GM18502 (cell line): ENCODE measurements at regions not wholly inside any gene's neighbourhood (a gene's known extent, or its start where the extent isn't known, plus 50 kb on each side); places are given as distances from the start of the nearest gene placed in this dataset.
"Not testable (repeated sequence)": the region's sequence is repeated elsewhere in the genome, so short reads cannot be mapped to it uniquely, and the experiment has no call there.

ENCODE experiments used
- ATAC-seq: cut with Tn5 transposase; IDR thresholded peaks from one replicate; pipeline ENCODE4 v1.9.1; 2021; ENCODE audit warnings: mild to moderate bottlenecking; ENCODE audit not compliant: unreplicated experiment, poor library complexity

DNA sequence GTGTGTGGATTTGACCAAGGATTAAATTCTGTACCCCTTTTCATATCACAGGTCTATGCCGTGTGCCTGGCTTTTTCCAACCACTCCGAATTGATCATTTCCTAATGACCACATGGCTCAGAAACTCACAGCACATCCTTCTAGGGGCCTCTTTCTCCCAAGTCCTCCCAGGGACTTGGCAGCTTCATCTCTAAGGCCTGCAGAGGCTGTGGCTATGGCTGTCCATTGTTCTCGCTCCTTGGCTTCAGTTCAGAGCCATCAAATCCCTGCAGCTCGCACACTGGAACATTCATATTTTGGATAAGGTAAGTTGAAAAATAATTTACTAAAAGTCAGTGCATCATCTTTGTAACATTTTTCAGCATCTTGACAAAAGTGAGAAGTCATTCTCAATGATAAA is 497.2 kb upstream of the CDH4 start:
- ATAC-seq, result no peak

DNA sequence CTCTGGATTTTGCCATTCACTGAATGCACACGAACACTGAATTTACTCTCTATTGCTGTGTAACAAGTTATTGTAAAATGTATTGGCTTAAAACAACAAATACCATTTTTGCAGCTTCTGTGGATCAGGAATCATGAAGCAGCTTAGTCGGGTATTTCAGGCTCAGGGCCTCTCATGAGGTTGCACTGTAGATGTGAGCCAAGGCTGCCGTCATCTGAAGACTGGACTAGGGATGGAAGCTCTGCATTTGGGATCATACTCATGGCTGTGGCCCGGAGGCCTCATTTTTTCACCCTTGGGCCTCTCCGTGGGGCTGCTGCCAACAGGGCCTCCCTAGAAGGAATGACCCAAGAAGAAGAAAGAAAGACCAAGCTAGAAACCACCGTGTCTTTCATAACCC is 492.4 kb upstream of the CDH4 start:
- no peak for ATAC-seq

DNA sequence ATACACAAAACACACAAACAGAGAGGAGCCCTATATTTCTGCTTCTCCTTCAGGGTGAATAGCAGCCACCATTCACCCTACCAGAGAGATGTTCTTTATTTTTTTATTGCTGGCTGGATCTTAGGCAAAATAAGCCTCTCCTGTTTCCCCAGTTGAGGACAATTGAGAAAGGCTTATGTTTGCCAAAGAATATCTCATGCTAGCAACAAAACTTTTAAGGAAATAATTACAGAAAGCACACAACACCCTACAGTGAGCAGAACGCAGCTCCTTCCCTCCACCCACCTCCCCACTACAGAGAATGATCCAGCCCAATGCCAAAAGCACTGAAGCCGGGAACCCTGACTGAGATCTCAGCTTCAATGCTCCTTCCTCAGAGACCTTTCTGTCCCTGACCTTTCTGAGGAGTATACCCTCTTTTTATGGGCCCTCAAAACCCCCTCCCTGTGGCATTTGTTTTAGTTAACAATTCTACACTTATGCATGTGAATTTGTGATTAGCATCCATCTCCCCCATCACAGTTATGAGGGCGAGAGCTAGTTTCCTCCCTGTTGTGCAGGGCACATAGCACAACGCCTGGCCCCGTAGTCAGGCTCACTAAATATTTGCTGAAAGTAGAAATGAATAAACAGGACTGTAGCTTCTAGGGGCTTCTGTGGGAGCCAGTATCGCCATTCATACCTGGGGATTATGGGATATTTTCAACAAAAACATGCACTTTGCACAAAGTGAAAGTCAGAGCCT is 491.6 kb upstream of the CDH4 start:
- no peak for ATAC-seq

DNA sequence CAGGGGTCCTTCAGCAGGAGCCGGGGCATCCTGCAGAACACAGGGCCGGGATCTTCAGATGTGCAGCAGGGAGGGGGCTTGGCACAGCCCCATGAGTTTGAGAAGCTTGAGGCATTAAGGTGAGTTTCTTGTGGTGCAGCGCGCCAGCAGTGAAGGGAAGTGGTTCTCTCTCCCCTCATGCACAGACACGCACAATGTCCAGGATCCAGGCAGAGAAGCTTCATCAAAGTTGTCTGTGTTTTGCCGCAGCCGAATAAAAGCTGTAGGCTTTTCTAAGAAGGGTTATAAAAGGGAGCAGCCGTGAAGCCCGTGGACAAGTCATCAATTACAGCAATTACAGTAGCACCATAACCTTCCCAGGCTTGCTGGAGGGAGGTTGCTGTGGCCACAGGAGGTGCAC is 491.0 kb upstream of the CDH4 start:
- ATAC-seq, result no peak

DNA sequence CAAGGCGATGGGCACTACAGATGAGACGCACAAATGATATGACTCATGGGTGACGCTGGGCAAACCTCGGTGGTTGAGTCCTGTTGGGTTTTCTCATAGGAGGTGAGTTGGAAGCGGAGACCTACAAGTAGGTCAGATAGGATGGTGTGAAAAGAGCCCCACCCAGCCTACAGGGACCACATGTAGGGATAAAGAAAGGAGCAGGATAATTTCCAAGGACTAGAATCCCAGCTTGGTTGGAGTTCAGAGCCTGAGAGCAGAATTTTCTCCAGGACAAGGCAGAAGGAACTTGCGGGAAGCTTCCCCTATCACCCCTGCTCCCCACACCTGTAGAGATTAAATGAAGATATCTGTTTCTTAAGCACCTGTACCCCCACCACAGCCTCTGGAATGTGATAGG is 489.7 kb upstream of the CDH4 start:
- ATAC-seq, result no peak

DNA sequence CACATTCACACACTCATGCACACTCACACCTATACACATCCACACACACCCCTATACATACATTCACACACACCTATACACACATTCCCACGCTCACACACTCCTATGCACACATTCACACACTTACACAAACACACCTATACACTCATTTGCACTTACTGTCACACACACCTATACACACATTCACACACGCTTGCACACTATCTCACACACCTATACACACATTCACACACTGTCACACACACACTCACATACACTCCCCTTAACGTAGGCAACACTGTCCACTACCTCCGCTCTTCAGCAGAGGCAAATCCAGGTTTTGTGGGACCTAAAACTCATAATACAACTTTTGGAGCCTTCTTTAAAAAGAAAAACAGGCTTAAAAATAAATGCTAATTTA is 487.7 kb upstream of the CDH4 start:
- ATAC-seq, result no peak

DNA sequence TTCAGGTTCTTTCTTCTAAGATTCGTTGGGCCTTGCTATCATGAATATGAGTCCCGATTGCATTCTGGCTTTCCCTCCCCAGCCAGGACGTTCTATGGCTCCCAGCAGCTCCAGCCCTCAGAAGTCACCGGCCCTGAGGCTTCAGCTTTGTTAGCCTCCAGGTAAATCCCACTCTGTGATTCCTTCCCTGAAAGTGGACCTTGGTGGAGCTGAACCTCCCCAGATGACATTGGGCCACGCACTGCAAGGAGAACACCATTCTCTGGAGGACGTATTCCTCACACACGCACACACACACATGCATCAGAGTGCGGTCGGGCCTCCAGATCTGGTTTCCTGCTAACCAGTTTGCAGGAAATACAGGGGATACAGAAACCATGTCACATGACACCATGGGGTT is 487.3 kb upstream of the CDH4 start:
- ATAC-seq, result no peak

DNA sequence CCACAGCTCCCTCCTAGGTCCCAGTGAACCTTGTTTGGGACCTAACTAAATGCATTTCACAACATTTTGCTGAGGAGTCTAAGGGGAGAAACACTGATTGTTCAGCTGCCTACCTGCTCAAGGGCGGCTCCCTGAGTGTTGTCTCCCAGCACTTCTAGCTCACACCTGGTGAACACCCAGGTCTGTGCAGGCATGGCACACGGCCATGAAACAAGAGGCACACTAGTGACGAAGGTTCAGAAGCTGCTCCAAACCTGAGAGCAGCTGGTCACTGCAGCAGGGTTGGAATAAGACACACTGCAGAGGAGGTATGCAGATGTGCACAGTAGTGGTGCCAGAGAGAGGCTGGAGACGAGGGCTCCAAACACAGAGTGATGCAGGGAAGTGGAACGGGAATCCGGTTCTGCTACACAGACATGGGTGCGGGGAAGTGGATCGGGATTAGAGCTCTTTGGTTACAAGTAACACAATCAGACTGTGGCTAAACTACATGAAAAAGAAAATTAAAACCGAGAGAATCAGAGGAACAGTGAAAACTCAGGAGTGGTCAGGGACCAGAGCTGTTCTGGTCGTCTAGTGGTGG is 486.1 kb upstream of the CDH4 start:
- ATAC-seq, result no peak

DNA sequence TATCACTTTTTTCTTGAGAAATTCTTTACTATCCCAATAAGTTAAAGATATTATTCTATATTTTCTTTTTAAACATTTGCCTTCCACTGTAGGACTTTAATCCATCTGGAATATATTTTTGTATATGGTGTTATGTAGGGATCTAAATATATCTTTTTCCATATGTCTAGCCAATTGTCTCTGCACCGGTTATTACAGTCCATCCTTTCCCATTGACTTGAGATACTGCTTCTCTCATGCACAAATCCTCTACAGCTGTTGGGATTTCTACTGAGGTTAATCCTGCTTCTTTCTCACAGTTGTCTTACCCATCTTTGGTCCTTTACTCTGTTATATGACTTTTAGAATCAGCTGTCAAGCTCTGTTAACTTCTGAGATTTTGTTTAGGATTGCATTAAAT is 483.8 kb upstream of the CDH4 start:
- no peak for ATAC-seq

DNA sequence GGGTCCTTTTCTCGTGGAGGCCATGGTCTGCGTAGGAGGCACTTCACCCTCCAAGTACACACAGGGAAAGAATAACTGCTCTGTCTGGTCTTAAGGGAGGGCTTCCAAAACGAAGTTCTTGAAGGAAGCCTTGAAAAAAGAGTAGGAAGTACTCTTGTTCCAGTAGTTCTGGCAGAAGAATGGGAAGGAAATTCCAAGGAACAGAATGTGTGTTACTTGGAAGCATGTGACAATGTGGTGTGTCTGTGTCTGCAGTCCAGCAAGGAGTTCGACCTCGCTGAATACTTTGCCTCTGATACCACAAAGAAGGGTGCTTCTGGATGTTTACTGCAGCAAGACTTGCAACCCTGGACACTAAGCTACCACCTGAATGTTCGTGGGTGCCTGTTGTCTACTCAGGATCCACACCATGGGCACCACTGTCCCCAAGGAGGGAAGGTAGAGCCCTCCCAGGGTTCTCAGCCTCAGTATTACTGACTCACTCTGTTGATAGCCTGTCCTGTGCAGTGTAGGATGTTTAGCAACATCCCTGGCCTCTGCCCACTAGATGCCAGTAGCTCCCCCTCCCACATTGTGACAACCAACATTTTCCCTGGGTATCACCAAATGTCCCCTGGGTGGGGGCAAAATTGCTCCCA is 471.6 kb upstream of the CDH4 start:
- ATAC-seq, result no peak

DNA sequence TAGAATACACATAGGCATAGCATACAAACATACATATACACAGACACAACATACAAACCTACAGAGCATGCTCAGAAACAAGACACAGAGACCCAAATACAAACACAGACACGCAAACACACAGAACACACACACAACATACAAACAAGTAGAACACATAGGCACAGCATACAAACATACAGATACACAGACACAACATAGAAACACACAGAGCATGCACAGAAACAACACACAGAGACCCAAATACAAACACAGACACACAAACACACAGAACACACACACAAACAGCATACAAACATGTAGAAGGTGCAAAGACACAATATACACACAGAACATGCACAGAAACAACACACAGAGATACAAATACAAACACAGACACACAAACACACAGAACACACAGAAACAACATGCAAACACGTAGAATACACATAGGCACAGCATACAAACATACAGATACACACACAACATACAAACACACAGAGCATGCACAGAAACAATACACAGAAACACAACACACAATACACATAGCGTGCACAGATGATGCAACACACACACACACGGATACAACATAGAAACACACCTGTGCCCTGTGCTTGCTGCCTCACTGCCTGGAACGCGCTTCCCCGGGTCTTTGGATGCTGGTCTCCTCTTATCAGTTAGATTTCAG is 469.0 kb upstream of the CDH4 start:
- no peak for ATAC-seq

DNA sequence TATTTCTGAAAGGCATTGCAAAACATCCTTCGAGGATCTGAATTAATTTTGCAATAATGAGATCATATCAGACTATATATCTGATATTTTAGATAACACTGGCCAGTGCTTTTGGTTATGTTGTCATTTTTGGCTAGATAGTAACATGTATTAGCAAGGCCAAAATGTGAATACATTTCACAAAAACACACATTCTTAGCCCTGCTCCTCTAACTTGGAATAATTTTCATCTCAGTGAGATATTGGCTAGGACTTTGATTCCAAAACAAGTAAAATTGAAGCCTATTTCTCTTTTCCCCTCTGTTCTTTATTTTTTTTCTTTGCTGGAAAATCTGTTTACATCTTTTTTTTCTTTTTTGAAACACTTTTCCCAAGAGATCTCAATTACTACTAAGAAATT is 466.8 kb upstream of the CDH4 start:
- no peak for ATAC-seq

DNA sequence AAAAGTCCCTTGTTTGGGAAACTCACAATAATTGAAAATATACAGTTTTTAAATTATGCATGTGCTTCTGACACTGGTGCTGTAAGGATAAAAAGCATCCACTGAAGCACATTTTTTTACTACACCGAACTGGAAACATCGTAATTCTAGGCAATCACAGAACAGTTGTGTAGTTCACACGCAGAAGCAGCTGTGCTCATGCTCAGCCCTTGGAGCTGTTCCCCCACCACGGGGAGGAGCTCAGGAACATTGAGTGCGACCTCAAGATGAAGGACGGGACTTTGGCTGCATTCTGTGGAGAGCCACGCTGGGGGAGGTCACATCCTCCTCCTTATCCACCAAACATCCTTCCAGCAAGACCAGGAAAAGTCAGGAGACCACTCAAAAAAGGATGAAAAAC is 466.3 kb upstream of the CDH4 start:
- no peak for ATAC-seq

DNA sequence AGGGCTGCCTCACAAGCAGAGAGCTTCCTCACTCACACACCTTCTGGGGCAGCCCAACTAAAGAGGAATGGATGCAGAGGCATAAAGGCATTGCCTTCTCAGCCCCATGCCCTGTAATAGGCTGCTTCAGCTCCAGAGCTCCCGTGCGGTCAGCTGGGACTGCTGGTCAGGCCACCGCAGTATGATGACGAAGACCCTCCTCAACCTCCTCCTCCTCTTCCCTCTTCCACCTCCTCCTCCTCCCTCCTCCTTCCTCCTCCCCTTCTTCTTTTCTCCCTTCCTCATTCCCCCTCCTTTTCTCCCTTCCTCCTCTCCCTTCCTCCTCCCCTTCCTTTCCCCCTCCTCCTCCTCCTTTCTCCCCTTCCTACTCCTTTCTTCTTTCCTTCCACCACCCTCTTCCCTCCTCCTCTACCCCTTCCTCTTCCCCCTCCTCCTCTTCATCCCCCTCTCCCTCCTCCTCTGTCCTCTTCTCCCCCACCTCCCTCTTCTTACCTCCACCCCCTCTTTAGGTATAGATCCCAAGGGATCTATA is 465.3 kb upstream of the CDH4 start:
- no peak for ATAC-seq

DNA sequence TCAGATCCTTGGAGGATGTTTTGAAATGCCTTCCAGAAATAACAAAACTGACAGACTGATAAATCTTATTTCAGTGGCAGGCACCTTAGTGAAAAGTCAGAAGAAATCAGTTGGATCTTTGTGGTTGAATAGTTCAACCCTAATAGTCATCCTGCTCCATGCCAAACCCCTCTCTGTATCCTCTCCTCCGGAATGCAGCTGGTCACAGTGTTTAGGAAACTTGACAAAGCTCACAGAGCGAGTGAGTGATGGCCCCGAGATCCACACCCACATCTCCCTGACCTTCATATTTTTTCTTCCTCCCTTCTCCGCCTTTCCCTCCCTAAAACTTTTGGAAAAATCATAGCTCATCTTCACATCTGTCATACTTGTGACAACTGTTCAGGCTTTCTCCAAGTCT is 464.8 kb upstream of the CDH4 start:
- ATAC-seq, result no peak

DNA sequence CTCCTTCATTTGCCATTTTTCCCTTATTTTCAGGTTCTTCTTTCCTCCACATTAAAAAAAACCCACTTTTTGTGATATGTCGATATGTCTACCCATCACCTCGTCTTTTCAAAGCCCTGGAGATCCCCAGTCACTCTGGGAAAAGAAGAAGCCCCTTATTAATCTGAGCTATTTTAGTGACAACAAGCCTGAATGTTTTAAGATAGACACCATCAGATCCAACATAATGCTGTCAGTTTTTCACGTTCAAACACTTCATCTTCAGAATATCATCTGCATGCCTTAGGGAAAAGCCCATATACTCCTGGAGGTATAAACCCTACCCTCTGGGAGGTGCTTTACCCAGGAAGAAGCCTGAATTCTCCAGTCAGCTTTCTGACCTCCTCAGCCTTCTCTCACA is 464.0 kb upstream of the CDH4 start:
- ATAC-seq, result no peak

DNA sequence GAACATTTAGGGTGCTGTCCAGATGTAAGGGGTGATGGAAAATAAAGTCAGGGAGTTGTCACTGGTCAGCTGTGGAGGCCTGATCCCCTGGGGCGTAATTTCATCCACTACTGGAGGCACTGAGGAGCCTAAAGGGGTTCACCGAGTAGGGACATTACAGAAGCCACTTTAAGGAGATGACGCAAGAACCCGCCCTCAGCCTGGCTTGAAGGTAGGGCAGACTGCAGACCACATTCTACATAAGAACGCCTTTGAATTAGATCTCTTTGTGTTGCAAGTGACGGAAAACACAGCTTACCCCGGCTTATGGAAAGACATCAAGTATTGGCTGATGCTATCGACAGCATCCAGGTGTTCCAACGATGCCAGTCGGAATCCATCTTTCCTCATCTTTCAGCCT is 462.7 kb upstream of the CDH4 start:
- no peak for ATAC-seq

DNA sequence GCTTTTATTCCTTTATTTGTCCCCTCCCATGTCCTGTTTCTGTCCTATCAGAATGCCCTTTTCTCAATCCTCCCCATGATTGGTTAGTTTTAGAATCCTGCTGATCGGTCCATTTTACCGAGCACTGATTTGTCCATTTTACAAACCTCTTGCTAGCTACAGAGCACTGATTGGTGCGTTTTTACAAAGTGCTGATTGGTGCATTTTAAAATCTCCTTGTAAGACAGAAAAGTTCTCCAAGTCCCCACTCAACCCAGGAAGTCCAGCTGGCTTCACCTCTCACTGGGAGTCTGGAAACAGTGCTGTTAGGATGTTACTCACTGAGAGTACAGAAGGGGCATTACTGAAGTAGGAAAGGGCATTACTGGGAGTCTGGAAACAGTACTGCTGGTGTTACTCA is 461.7 kb upstream of the CDH4 start:
- not testable (repeated sequence) for ATAC-seq

DNA sequence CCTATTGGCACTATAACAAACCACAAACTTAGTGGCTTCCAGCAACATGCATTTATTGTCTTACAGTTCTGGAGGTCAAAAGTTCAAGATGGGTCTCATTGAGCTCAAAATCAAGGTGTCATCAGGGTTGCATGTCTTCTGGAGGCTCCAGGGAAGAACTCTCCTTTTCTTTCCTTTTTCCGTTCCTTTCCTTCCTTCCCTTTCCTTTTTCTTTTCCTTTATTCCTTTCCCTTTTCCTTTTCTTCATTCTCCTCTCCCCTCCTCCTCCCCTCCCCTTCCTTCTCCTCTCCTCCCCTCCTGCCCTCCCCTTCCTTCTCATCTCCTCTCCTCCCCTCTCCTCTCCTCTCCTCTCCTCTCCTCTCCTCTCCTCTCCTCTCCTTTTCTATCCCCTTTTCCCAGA is 460.2 kb upstream of the CDH4 start:
- no peak for ATAC-seq

DNA sequence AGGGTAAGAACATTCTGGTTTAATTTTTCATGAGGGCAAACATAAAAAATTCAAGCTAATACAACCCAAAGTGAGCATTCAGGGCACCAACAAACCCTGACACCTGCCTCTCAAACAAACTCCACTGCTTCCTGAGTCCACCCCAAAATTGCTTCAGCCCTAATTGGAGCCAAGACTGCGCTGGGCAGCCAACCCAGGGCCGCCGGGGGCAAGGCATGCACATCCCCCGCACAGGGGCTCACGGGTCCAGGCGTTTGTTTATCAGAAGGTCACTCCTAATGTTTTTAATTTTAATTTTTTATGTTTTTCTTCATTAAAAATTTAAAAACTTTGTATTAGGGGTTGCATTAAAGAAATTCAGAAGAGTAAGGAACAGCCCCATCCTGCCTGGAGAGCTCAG is 459.1 kb upstream of the CDH4 start:
- ATAC-seq, result no peak

DNA sequence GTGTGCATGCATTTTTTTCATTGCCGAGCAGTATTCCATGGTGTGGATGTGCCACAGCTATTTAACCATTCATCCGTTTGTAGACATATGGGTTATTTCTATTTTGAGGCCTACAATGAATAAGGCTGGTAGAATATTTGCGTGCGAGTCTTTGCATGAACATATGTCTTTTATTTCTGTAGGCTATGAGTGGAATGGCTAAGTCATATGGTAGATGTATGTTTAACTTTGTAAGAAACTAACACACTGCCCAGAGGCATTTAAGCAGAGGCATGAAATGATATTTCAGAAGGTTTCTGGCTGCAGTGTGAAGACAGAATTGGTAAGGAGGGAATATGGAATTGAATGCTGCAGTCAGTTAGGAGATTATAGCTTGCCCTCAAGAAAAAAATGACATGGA is 457.4 kb upstream of the CDH4 start:
- ATAC-seq, result no peak
